HFFc6 (cell line): ENCODE measurements at regions not wholly inside any gene's neighbourhood (a gene's known extent, or its start where the extent isn't known, plus 50 kb on each side); places are given as distances from the start of the nearest gene placed in this dataset.

Experiments used
- DNase-seq: peaks from one replicate; pipeline ENCODE4 v3.0.0-alpha.2; 2018
- H3K27ac Mint-ChIP-seq: 2 replicates; pipeline ENCODE4 v1.8.0; 2020; ENCODE audit warnings: mild to moderate bottlenecking, mixed read lengths
- H3K27me3 Mint-ChIP-seq: 2 replicates; pipeline ENCODE4 v1.8.0; 2021; ENCODE audit warnings: mild to moderate bottlenecking, moderate library complexity, mixed read lengths; ENCODE audit not compliant: insufficient read depth
- H3K36me3 Mint-ChIP-seq: 2 replicates; pipeline ENCODE4 v1.8.0; 2021; ENCODE audit warnings: low read depth, mixed read lengths
- H3K4me1 Mint-ChIP-seq: 2 replicates; pipeline ENCODE4 v1.8.0; 2020; ENCODE audit warnings: low read depth, mixed read lengths
- H3K4me3 Mint-ChIP-seq: 2 replicates; pipeline ENCODE4 v1.8.0; 2020; ENCODE audit warnings: mild to moderate bottlenecking, moderate library complexity, mixed read lengths
- H3K9me3 Mint-ChIP-seq: 2 replicates; pipeline ENCODE4 v1.8.0; 2020; ENCODE audit warnings: mild to moderate bottlenecking, mixed read lengths
- CTCF ChIP-seq: fragments of 200-600 bp; sonication (generic); IDR thresholded peaks from 2 replicates; pipeline ENCODE4 v1.5.0; 2021; ENCODE audit warnings: antibody characterized with exemption, mild to moderate bottlenecking

GRCh38 chr5:158099571-158100105 is 240.7 kb upstream of the CLINT1 start:
- Mint-ChIP-seq H3K36me3 (no peaks in the 10 kb centered on the region), H3K27ac (no peak overlapping the region), H3K4me3 (no peak overlapping the region), H3K4me1 (no peaks in the 10 kb centered on the region), H3K9me3 (peaks cover 14% of the 10 kb centered on the region), H3K27me3 (no peaks in the 10 kb centered on the region; the same call in 1 of the 2 replicates)
- no peak for DNase-seq
- TF ChIP-seq CTCF: no peak

GRCh38 chr5:158096835-158097234 is 237.9 kb upstream of the CLINT1 start:
- Mint-ChIP-seq H3K4me1 (no peaks in the 10 kb centered on the region), H3K4me3 (no peak overlapping the region), H3K27ac (no peak overlapping the region), H3K9me3 (peaks cover 14% of the 10 kb centered on the region), H3K27me3 (no peaks in the 10 kb centered on the region; the same call in none of the 2 replicates), H3K36me3 (no peaks in the 10 kb centered on the region)
- no peak for TF ChIP-seq CTCF
- DNase-seq: no peak

- no peaks in the 10 kb centered on the region for H3K27me3 Mint-ChIP-seq
- TF ChIP-seq CTCF: no peak
- H3K4me3 Mint-ChIP-seq: no peak overlapping the region
- no peaks in the 10 kb centered on the region for H3K36me3 Mint-ChIP-seq
- no peaks in the 10 kb centered on the region for H3K9me3 Mint-ChIP-seq
- no peaks in the 10 kb centered on the region for H3K4me1 Mint-ChIP-seq
- no peak for DNase-seq
- H3K27ac Mint-ChIP-seq: no peak overlapping the region
Observed at GRCh38 chr5:158086856-158087255, 227.9 kb upstream of the CLINT1 start.

GRCh38 chr5:158084292-158084691 is 225.3 kb upstream of the CLINT1 start:
- Mint-ChIP-seq H3K36me3 (no peaks in the 10 kb centered on the region), H3K9me3 (no peaks in the 10 kb centered on the region), H3K4me3 (no peak overlapping the region), H3K27ac (no peak overlapping the region), H3K27me3 (no peaks in the 10 kb centered on the region; the same call in 1 of the 2 replicates), H3K4me1 (no peaks in the 10 kb centered on the region)
- TF ChIP-seq CTCF: no peak
- DNase-seq: no peak

- H3K27me3 Mint-ChIP-seq: peaks cover 3% of the 10 kb centered on the region; the same call in 1 of the 2 replicates
- no peak overlapping the region for H3K27ac Mint-ChIP-seq
- no peak for DNase-seq
- no peak overlapping the region for H3K4me3 Mint-ChIP-seq
- no peak for TF ChIP-seq CTCF
- no peaks in the 10 kb centered on the region for H3K4me1 Mint-ChIP-seq
- H3K9me3 Mint-ChIP-seq: no peaks in the 10 kb centered on the region
- H3K36me3 Mint-ChIP-seq: no peaks in the 10 kb centered on the region
Observed at GRCh38 chr5:158082696-158083287, 223.8 kb upstream of the CLINT1 start.
